ENCODE measurements at regions not wholly inside any gene's neighbourhood (a gene's known extent, or its start where the extent isn't known, plus 50 kb on each side); places are given as distances from the start of the nearest gene placed in this dataset.

GRCh38 chr10:108822026-108822425 is 1101.3 kb downstream of the XPNPEP1 start:
- TF ChIP-seq POLR2A (IDR thresholded peaks at IDR 0.05): no peak
- TF ChIP-seq, protein P1, sequence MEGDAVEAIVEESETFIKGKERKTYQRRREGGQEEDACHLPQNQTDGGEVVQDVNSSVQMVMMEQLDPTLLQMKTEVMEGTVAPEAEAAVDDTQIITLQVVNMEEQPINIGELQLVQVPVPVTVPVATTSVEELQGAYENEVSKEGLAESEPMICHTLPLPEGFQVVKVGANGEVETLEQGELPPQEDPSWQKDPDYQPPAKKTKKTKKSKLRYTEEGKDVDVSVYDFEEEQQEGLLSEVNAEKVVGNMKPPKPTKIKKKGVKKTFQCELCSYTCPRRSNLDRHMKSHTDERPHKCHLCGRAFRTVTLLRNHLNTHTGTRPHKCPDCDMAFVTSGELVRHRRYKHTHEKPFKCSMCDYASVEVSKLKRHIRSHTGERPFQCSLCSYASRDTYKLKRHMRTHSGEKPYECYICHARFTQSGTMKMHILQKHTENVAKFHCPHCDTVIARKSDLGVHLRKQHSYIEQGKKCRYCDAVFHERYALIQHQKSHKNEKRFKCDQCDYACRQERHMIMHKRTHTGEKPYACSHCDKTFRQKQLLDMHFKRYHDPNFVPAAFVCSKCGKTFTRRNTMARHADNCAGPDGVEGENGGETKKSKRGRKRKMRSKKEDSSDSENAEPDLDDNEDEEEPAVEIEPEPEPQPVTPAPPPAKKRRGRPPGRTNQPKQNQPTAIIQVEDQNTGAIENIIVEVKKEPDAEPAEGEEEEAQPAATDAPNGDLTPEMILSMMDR (IDR thresholded peaks at IDR 0.05): no peak

Measured in heart left ventricle (tissue), 13 donors.